ENCODE measurements at regions not wholly inside any gene's neighbourhood (a gene's known extent, or its start where the extent isn't known, plus 50 kb on each side); places are given as distances from the start of the nearest gene placed in this dataset.

GRCh38 chr12:58592475-58593207 lies 327.7 kb downstream of the LRIG3 start:
- intact Hi-C loops (cut with DNase I) = no loop called here

GRCh38 chr12:58593557-58594304 lies 326.6 kb downstream of the LRIG3 start:
- peak overlapping the region; percentile 17 to 77 (median 74) for H3K27ac ChIP-seq
- H3K4me1 ChIP-seq = peaks cover 0 to 42% (median 12%) of the 10 kb centered on the region in 3 donors
- no peaks in the 10 kb centered on the region for H3K36me3 ChIP-seq
- no peaks in the 10 kb centered on the region for H3K9me3 ChIP-seq
- intact Hi-C loops (cut with DNase I) = no loop called here
- 38 to 46% methylated on average over 6 of the region's 6 CpGs for WGBS, 2 donors
- no peaks in the 10 kb centered on the region for H3K27me3 ChIP-seq
- TF ChIP-seq CTCF (IDR thresholded peaks at IDR 0.05) (no peak), POLR2A (IDR thresholded peaks at IDR 0.05) (no peak)
- no peak for DNase-seq
- no peak overlapping the region for H3K4me3 ChIP-seq

More at GRCh38 chr12:58592475-58593207, 327.7 kb downstream of the LRIG3 start:
- TF ChIP-seq POLR2A (IDR thresholded peaks at IDR 0.05) (no peak), CTCF (IDR thresholded peaks at IDR 0.05) (no peak)
- H3K9me3 ChIP-seq = no peaks in the 10 kb centered on the region
- peak overlapping the region in 3 of 4 donors; percentile 71 to 77 (median 76) for H3K27ac ChIP-seq
- no peaks in the 10 kb centered on the region for H3K27me3 ChIP-seq
- no peak for DNase-seq
- H3K36me3 ChIP-seq = no peaks in the 10 kb centered on the region
- H3K4me1 ChIP-seq = peaks cover 0 to 53% (median 14%) of the 10 kb centered on the region in 3 donors
- WGBS, 2 donors = 20 to 27% methylated on average over 4 of the region's 4 CpGs
- no peak overlapping the region for H3K4me3 ChIP-seq

DNA sequence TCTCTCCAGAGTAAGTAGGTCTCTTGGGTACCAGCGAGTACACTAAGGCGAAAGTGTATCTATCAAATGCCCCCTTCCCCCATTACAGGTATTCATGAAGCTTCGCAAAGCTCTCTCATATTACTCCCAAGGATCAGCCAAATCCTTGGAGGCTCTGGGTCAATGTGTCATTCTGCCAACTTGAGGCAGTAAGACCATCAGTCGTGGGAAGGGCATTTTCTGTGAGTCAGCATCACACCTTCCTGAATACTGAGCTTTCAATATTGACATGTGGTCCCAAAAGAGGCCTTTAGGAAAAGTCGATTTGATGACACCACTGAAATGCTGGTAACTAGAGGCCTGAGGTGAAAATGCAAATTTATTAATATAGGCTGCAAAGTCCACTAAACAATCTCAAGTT lies 323.9 kb downstream of the LRIG3 start:
- TF ChIP-seq CTCF (IDR thresholded peaks at IDR 0.05) = no peak
- TF ChIP-seq POLR2A (IDR thresholded peaks at IDR 0.05) = no peak
- no peak overlapping the region for H3K4me3 ChIP-seq
- H3K27ac ChIP-seq = no peak overlapping the region
- no peaks in the 10 kb centered on the region for H3K9me3 ChIP-seq
- WGBS, 2 donors = 68 to 74% methylated on average over 5 of the region's 5 CpGs
- H3K36me3 ChIP-seq = no peaks in the 10 kb centered on the region
- intact Hi-C loops (cut with DNase I) = no loop called here
- no peak for DNase-seq
- H3K4me1 ChIP-seq = peaks cover 0 to 31% (median 12%) of the 10 kb centered on the region in 3 donors
- H3K27me3 ChIP-seq = no peaks in the 10 kb centered on the region

GRCh38 chr12:58601529-58601928 lies 318.8 kb downstream of the LRIG3 start:
- TF ChIP-seq POLR2A (IDR thresholded peaks at IDR 0.05) (no peak), CTCF (IDR thresholded peaks at IDR 0.05) (no peak)
- intact Hi-C loops (cut with DNase I) = no loop called here
- 68 to 75% methylated on average over 1 of the region's 1 CpG for WGBS, 2 donors

DNA sequence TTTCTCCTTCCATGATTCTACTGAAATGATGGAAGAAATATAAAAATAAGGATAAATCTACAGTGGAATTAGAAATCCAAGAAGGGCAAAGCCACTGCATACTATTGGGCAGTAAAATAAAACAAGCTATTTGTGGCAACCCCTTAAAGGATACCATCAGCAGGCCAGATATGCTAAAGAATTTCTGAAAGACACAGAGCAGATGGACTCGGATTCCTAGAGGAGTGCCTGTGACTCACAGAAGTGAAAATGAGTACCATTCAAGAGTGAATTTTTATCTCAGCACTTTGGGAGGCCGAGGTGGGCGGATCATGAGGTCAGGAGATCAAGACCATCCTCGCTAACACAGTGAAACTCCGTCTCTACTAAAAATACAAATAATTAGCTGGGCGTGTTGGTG lies 318.1 kb downstream of the LRIG3 start:
- no peaks in the 10 kb centered on the region for H3K27me3 ChIP-seq
- H3K9me3 ChIP-seq = no peaks in the 10 kb centered on the region
- no peaks in the 10 kb centered on the region for H3K4me1 ChIP-seq
- intact Hi-C loops (cut with DNase I) = no loop called here
- WGBS, 2 donors = 72 to 87% methylated on average over 6 of the region's 6 CpGs
- H3K4me3 ChIP-seq = no peak overlapping the region
- H3K36me3 ChIP-seq = no peaks in the 10 kb centered on the region
- DNase-seq = no peak
- TF ChIP-seq CTCF (IDR thresholded peaks at IDR 0.05) (no peak), POLR2A (IDR thresholded peaks at IDR 0.05) (no peak)
- no peak overlapping the region for H3K27ac ChIP-seq

More at GRCh38 chr12:58601529-58601928, 318.8 kb downstream of the LRIG3 start:
- Histone ChIP-seq H3K27ac (no peak overlapping the region), H3K4me1 (no peaks in the 10 kb centered on the region), H3K36me3 (no peaks in the 10 kb centered on the region), H3K4me3 (no peak overlapping the region), H3K27me3 (no peaks in the 10 kb centered on the region), H3K9me3 (no peaks in the 10 kb centered on the region)
- DNase-seq = no peak

All from esophagus squamous epithelium (tissue), 5 donors.